GM18498 (cell line): ENCODE measurements at regions not wholly inside any gene's neighbourhood (a gene's known extent, or its start where the extent isn't known, plus 50 kb on each side); places are given as distances from the start of the nearest gene placed in this dataset.

Source experiments
- ATAC-seq: cut with Tn5 transposase; IDR thresholded peaks from one replicate; pipeline ENCODE4 v1.9.1; 2021; ENCODE audit warnings: mild to moderate bottlenecking, moderate library complexity; ENCODE audit not compliant: unreplicated experiment

DNA sequence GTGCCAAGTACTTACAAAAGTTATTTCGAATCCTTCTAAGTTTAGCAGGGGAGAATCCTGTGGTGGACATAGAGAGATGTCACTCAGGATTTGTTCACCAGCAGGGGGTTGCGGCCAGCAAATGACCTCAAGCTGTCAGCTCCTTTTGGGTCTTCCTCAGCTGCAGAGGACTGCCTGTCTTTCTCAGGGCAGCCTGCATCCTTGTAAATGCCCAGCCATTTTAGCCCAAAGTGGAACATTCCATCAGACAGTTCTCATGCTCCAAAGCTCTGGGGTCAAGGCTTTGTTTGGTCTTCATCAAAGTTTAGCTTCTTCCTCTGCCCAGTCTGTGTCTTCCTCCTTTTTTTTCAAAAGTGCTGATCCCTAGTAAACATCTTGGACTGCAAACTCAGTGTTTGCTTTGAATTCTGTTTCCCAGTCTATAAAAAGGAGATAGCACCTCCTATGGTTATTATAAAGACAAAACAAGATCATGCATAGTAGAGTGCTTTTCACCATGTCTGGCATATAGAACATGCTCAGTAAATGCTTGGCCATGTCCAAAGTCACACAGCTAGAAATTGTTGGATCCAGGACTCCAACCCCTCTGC is 156.4 kb upstream of the GATB start:
- no peak for ATAC-seq

DNA sequence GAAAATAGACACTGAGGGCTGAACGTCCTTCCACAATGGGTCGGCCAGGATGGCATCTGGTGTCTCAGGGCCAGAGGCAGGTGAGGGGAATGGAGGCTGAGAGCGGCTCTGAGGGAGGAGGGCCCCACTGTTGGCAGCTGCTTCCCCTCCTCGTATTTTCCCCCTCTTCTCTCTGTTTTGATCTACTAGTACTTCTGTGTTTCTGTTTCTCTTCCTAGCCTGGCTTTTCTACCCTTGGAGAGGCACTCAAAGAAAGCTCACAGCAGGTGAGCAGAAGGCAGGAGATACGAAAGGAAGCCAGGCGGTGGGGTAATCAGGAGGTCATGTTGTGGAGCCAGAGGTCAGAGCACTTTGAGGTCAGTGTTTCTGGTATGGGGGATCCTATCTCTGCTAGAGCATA is 151.8 kb upstream of the GATB start:
- no peak for ATAC-seq

DNA sequence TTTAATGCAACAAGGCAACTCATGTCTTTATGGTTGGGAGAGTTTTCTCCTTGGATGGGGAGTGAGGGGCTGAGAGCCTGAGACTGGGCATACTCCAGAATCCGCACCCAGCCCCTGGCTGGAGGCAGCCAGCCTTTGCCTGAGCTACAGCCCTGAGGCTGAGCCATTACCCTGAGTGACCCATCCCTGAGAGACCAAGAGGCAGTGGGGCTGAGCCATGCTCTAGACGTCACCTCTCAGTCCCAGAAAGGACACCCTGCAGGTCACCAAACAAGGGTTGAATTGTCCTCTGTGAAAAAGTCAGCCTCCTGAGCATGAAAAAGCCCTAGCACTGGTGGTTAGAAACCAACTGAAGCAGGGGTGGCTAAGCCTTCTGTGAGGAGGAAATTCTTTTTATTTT is 151.2 kb upstream of the GATB start:
- ATAC-seq: no peak

GRCh38 chr4:151908734-151909497 is 148.1 kb upstream of the GATB start:
- ATAC-seq: no peak

DNA sequence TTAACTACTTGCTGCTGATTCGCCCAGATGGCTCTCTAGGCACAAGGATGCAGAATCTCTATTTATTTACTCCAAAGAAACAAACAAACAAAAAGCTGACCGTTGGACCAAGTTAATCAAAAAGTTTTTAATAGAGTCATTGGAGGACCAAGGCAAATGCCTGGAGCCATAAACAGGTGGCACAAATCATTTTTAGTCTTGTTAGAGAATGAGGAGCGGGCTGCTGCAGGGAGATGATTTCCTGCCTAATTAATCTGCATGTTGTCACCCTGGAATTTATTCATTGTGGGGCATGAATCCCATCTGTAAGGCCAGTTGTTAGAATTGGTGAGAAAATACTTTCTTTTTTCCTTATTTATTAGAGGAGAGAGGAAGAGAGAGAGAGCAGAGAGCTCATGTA is 147.4 kb upstream of the GATB start:
- ATAC-seq: no peak

DNA sequence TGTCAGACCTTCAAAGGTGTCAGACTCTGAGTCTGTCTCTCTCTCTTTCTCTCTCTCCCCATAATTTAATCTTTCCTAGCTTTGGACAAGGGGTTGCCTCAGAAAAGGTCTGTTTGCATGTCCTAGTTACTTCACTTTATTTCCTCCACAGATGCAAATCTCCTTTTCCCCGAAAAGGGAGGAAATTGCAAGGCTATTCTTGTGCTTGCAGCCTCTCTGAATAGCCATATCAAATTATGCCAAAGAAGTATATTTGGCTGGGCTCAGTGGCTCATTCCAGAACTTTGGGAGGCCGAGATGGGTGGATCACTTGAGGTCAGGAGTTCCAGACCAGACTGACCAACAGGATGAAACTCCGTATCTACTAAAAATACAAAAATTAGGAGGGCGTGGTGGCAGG is 145.6 kb upstream of the GATB start:
- ATAC-seq: no peak

DNA sequence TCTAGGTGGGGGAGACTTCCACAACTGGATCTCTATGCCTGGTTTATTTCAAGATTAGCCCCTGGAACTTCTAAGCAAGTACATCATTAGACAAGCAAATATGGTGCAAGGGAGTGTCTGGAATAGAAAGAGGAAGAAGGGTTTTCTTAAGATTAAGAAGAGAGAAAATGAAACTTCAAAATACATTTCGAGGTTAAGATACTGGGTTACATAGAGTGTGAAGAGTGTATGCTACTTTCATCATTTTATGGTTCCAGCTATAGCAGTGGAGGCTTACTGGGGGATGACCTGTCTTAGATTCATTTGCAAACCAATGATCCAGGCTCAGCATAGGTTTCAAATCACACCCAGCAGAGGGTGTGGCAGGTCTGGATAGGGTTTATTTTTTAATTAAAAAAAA is 144.4 kb upstream of the GATB start:
- ATAC-seq: peak; percentile 98

DNA sequence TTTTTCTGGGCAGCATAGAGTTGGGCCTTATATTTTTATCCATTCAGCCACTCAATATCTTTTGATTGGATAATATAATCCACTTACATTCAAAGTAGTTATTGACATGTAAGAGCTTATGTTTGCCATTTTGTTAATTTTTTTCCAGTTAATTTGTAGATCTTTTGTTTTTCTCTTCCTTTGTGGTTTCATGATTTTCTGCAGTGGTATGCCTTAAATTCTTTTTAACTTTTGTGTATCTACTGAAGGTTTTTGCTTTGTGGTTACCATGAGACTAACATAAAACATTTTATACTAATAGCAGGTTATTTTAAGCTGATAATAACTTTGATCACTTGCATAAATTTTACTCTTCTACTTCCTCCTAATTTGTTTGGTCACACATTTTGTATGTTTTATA is 140.8 kb upstream of the GATB start:
- no peak for ATAC-seq

- no peak for ATAC-seq
Observed at GRCh38 chr4:151896880-151897279, 136.1 kb upstream of the GATB start.

- no peak for ATAC-seq
Observed at GRCh38 chr4:151895671-151896070, 134.9 kb upstream of the GATB start.

DNA sequence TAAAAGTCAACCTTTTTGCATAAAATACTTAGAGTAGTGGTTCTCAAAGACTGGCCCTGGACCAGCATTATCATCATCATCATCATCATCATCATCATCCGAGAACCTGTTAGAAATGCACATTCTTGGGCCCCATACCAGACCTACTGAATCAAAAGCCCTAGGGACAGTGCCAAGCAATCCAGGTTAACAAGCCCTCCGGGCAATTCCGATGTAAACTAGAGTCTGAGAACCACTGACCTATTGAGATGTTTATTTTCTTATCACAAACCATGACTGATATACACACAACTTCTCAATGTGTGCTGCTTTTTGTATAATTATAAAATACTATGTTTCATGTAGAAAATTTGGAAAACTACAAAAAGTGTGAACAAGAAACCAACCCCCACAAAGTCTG is 133.4 kb upstream of the GATB start:
- no peak for ATAC-seq

DNA sequence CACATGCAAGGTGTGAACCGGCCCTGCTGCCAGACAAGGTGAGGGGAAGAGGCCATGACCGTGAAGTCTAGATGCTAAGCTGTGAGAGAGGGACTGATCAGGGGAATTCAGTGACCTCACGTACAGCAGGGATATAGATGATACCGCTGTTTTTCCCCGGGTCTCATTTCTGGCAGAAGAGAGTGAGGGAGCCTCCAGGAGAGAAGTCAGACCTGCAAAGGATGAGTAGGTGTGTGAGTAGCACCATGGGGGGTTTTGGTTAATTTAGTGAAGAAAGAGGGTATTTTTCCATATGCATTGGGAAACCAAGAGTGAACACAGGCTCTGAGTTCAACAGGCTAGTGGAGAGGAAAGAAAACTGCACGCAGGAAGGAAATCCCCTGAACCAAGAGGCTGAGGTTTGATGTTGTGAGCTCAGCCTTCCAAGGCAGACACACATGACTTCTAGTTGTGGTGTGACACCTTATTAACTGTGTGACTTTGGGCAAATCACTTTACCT is 127.6 kb upstream of the GATB start:
- peak; percentile 50 for ATAC-seq

- peak; percentile 29 for ATAC-seq
Observed at GRCh38 chr4:151887816-151888180, 127.0 kb upstream of the GATB start.

DNA sequence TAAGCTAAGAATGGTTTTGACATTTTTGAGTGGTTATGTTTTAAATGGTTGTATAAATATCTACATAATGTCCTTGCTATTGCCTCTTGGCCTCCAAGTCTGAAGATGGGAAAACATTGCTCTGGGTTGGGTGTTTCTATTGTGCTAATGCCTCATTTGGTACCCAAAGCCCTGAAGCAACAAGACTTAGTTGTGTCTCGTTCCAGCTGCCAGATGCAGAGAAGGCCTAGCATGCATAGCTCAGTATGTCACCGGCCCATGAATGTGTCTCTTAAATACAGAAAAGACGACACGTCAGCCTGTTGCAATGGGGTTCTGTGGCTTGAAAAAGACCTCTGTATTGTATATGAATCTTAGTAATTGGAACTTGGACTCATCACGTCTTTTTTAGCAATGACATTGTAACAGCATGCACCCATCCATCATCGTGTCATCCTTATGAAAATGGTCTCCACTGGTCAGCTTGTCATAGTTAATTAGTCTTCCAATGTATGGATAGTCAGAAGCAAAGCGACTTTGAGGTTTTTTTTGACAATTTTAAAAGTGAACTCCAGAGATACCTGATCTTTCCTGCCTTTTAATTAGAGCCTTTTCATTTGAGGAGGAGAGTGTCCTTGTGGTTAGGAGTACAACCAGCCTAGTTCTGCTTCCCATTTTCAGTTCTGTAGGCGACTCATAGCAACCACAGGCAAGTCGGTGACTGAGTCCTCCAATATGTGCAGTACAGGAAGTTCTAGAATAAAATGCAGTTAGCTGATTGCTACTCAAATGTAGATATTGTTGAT is 126.4 kb upstream of the GATB start:
- ATAC-seq: peak; percentile 66

- ATAC-seq: no peak
Observed at GRCh38 chr4:151885123-151885522, 124.3 kb upstream of the GATB start.

DNA sequence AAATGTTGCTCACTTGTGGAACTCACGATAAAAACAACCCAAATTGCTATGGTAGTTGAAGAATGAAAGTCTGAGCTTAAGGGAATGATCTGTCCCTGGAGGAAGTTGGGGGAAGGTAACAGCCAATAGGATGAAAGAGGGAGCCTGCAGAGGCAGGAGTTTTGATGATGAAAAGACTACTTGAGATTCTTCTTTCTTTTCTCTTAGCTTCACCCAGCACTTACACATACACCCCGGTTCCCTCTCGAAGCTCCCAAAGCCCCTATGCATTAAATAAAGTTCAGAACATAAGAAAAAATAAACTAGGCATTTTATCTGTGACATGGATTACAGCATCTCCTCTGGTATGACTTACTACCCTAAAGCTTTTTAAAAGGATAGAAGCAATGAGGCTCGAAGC is 122.9 kb upstream of the GATB start:
- ATAC-seq: no peak

DNA sequence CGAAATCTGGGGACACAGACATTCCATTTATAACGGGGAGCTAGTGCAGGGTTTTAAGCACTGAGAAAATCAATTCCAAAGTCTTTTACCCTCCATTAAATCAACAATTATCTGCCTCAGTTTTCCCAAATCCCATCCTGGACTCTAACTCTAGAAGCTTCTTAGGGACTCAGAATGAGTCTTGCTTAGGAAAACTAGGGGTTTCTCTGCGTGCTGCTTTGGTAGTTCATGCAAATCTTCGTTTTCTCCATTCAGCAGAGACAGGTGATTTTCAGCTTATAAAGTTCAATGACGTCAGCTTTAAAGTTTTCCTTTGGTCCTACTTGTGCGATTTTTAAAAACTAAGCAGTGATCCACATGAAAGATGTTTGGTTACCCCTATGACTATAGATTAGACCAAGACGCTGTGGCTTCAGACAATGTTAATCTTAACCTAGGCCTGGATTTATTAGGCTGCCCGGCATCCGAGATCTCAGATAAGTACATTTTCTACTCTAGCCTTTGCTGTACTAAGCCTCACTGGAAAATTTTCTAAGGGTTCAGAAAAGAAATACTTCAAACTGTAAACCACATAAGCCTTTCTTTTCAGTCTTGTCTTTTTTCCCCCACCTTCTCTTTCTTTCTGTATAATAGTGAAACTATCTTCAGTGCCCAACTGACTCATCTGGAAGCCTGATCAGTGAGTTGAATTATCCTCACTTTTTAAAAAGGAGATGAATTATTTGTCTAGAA is 121.4 kb upstream of the GATB start:
- peak; percentile 73 for ATAC-seq

DNA sequence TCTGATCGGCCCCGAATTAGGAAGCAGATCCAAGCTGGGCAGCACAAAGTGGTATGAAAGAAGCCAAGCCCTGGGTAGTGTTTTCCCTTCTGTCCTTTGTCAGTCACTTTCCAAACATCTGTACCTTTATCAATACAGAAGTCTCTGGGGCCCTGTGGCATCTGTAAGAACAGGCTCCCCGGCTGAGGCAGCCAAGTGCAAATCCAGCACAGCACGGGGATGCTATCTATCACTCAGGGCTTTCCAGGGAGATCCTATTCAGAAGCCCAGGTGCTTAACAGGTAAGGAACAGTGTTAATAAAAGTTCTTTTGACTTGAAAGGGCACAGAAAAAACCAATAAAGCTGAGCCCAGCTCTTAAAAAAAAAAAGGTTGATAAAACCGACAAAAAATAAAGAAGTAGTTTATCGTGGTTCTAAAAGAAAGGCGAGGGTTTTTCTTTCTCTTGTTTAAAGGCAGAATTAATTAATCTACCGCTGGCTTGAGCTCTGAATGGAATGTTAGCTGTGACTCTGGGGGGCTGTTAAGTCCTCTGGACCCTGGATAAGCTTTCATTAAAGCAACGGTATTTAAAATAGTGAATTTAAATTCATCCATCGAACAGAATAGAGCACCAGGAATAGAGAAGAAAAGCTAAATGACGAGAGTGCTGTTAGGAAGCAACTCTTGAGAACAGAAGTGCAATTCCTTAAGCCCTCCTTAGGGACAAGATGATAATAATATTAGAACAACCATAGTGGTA is 119.1 kb upstream of the GATB start:
- ATAC-seq: no peak

GRCh38 chr4:151876381-151876988 is 115.7 kb upstream of the GATB start:
- no peak for ATAC-seq

DNA sequence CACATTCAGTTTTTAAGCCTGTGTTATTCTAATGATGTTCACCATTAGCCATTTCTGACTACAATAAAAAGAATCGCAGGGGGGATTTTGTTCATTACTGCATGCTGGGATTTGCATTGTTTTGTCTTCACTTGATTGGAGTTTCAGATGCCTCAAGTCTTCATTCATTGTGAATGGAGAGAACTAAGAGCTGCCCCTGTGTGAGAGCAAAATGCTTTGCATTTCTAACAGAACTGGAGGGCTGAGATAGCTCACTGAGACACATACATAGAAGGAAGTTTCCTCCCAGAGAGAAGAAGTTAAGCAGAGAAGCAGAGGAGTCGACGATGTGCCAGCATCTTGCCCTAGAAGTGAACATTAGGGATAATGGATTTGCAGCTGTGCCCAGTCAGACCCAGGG is 113.5 kb upstream of the GATB start:
- no peak for ATAC-seq
